ENCODE measurements at regions not wholly inside any gene's neighbourhood (a gene's known extent, or its start where the extent isn't known, plus 50 kb on each side); places are given as distances from the start of the nearest gene placed in this dataset.

DNA sequence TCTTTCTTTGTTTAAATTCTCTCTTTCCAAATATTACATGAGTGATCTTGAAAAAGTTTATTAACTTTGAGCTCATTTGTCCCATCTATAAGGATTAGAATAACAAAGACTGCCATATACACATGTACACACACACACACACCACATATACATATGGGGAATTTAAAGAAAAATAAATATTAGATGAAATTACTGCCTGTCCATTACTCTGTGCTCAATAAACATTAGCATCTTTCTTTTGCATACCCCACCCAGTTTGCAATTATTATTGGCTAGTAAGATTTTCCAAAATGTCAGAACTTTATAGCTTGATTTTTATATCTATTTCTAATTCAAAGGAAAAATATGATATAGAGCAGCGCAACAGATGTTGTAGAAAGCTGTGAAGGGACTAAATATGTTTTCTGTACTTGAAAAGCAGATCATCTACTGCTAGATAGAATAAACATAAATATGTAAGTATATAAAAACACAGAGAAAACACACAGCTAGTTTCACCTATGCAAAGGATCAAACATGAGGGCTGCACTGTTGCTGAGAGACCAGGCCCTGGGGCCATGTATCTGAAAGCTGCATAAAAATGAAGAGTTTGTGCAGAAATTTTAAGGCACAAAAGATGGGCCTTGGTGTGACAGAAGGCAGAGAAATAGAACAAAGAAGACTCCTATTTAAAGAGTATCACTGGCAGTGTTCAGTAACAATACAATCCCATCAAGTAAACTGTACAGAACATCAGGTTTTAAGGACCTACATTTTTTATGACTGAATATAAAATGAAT, 114.2 kb upstream of the NECTIN3 start:
- no peak for DNase-seq (ENCODE audit: low spot score in 2 of 2)

DNA sequence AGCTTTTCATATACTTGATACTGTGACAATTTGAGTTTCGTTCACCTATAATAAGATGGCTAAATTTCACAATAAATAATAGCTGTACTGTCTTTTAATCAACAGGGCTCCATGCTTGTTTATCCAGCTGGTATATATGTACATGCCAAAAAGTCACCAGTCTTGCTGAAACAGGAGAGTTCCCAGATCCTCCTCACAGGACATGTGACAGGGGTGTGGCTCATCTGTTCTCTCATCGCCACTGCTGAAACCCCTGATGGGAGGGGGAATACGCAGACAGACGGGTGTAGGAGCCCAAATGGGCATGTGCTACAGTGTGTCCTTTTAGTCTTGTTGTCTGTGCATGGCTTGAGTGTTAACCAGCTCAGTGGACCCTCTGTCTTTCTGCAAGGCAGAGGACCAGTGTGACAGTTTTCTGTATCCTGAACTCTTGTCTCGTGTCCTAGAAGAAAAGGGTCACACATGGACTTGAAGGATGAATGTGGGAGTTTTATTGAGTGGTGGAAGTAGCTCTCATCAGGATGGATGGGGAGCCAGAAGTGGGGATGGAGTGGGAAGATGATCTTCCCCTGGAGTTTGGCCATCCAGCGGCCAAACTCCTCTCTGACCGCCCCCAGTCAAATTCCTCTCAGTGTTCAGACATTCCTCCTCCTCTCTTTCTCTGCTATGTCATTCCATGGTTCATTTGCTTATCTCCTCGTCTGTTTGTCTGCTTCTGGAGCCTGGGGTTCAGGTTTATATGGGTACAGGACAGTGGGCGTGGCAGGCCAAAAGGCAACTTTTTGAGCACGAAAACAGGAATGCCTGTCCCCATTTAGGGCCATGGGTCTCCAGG, 113.1 kb upstream of the NECTIN3 start:
- Histone ChIP-seq H3K27me3 (no peaks in the 10 kb centered on the region), H3K9me3 (peaks cover 0 to 14% of the 10 kb centered on the region in 2 donors), H3K36me3 (no peaks in the 10 kb centered on the region), H3K4me3 (no peak overlapping the region), H3K4me1 (no peaks in the 10 kb centered on the region), H3K27ac (no peak overlapping the region)
- TF ChIP-seq, protein P1, sequence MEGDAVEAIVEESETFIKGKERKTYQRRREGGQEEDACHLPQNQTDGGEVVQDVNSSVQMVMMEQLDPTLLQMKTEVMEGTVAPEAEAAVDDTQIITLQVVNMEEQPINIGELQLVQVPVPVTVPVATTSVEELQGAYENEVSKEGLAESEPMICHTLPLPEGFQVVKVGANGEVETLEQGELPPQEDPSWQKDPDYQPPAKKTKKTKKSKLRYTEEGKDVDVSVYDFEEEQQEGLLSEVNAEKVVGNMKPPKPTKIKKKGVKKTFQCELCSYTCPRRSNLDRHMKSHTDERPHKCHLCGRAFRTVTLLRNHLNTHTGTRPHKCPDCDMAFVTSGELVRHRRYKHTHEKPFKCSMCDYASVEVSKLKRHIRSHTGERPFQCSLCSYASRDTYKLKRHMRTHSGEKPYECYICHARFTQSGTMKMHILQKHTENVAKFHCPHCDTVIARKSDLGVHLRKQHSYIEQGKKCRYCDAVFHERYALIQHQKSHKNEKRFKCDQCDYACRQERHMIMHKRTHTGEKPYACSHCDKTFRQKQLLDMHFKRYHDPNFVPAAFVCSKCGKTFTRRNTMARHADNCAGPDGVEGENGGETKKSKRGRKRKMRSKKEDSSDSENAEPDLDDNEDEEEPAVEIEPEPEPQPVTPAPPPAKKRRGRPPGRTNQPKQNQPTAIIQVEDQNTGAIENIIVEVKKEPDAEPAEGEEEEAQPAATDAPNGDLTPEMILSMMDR (IDR thresholded peaks at IDR 0.05) = no peak
- no peak for DNase-seq (ENCODE audit: low spot score in 2 of 2)
- intact Hi-C loops (cut with DNase I) = no loop called here

More for the DNA sequence above, 114.2 kb upstream of the NECTIN3 start:
- Histone ChIP-seq H3K36me3 (no peaks in the 10 kb centered on the region), H3K4me3 (no peak overlapping the region), H3K27ac (no peak overlapping the region), H3K4me1 (no peaks in the 10 kb centered on the region), H3K27me3 (no peaks in the 10 kb centered on the region), H3K9me3 (peaks cover 0 to 3% of the 10 kb centered on the region in 2 donors)
- TF ChIP-seq, protein P1 (IDR thresholded peaks at IDR 0.05) = no peak
- intact Hi-C loops (cut with DNase I) = no loop called here

DNA sequence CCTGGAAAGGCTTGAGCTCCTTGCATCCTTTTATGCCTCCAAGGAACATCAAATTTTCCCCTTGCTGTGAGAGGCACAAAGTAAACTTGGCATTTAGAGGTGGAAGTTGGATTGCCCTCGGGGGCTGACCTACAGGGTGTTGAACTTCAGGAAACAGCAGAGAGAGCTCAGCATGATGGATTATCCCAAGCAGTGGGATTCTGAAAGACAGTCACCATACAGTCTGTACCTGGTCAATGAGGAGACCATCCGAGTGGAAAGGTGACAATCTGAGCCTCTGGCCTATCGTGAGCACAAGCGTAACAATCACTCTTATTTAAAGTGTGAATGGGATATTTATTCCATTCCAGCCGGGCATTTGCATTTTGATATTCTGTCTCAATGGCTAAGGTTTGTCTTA, 105.6 kb upstream of the NECTIN3 start:
- no peak overlapping the region for H3K4me3 ChIP-seq
- peaks cover 6 to 45% of the 10 kb centered on the region in 2 donors for H3K9me3 ChIP-seq
- H3K27ac ChIP-seq = no peak overlapping the region
- H3K4me1 ChIP-seq = no peaks in the 10 kb centered on the region
- no peaks in the 10 kb centered on the region for H3K27me3 ChIP-seq
- TF ChIP-seq, protein P1 (IDR thresholded peaks at IDR 0.05) = no peak
- H3K36me3 ChIP-seq = no peaks in the 10 kb centered on the region
- intact Hi-C loops (cut with DNase I) = no loop called here
- no peak for DNase-seq (ENCODE audit: low spot score in 2 of 2)

DNA sequence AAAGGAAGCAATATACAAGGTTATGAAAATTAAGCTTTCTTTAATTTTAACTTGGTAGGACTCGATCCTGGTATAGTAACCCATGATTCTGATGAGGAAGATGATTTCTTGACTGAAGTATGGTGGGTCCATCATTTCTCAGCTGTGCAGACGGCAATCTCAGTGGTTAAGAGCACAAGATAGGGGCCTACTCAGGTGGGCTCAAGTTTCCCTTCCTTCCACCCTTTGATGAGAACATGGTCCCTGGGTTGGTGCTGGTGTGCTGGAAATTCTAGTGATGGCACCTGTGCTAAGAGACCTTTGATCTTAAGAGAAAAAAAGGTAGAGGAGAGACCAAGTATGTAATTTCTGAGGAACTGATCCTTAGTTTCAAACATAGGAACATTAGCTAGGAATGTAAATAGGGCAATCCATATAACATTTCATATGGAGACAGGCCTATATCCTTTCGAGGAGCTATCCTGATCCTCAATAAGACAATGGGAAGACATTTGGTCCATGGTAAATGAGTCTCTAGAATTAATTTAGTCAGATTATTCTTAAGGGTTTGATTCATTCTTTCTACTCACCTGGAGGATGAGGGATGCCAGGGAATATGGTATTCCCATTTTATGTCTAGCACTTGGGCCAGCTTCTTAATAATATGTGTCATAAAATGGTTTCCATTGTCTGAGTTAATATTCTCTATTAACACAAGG, 104.5 kb upstream of the NECTIN3 start:
- TF ChIP-seq, protein P1 (IDR thresholded peaks at IDR 0.05) = no peak
- Histone ChIP-seq H3K4me1 (no peaks in the 10 kb centered on the region), H3K36me3 (no peaks in the 10 kb centered on the region), H3K27ac (no peak overlapping the region), H3K9me3 (peaks cover 6 to 45% of the 10 kb centered on the region in 2 donors), H3K4me3 (no peak overlapping the region), H3K27me3 (no peaks in the 10 kb centered on the region)
- DNase-seq (ENCODE audit: low spot score in 2 of 2) = no peak
- intact Hi-C loops (cut with DNase I) = no loop called here

DNA sequence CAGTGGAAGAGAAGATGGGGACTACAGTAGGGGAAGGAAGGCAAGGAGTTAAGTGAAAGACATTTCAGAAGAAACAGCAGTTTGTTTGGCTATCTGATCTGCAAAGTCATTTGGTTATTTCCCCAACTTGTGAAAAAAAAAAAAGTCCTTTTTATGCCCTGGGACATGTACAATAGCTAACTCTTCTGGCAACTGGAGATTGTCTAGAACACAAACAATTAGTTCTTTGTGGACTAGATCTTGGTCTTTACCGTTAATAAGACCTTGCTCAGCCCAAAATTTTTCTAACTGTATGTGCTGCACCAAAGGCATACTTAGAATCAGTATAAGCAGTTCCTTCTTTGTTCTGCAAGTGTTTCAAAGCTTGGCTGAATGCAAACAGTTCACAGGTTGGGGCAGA, 103.5 kb upstream of the NECTIN3 start:
- intact Hi-C loops (cut with DNase I) = no loop called here
- Histone ChIP-seq H3K9me3 (peaks cover 6 to 36% of the 10 kb centered on the region in 2 donors), H3K4me3 (no peak overlapping the region), H3K4me1 (no peaks in the 10 kb centered on the region), H3K36me3 (no peaks in the 10 kb centered on the region), H3K27me3 (no peaks in the 10 kb centered on the region), H3K27ac (no peak overlapping the region)
- DNase-seq (ENCODE audit: low spot score in 2 of 2) = no peak
- TF ChIP-seq, protein P1 (IDR thresholded peaks at IDR 0.05) = no peak
